Activated CD4-positive, alpha-beta T cell treated with anti-CD3 and anti-CD28 coated beads for 4 hours (primary cell): ENCODE measurements at regions not wholly inside any gene's neighbourhood (a gene's known extent, or its start where the extent isn't known, plus 50 kb on each side); places are given as distances from the start of the nearest gene placed in this dataset.

ENCODE experiments used
- DNase-seq, 2 donors: peaks; one replicate each; pipeline ENCODE4 v3.0.0-alpha.2; 2020

- no peak for DNase-seq
Measured at GRCh38 chr2:23330214-23330613, 54.8 kb upstream of the KLHL29 start.
